K562 (cell line): ENCODE measurements at regions not wholly inside any gene's neighbourhood (a gene's known extent, or its start where the extent isn't known, plus 50 kb on each side); places are given as distances from the start of the nearest gene placed in this dataset.

Experiments
- ATAC-seq: fragments of 200-7000 bp; cut with Tn5 transposase; 3 replicates; pipeline ENCODE4 v1.9.1; 2020; ENCODE audit warnings: moderate library complexity
- BruUV-seq: library from RNA; stranded (reverse); fragments of 400-500 nt; replicated peaks from 2 replicates; lab custom pipeline; 2021; lab: Mats Ljungman, UMichigan
- CTCF ChIA-PET: fragments of 300-600 bp; formaldehyde crosslinking; extraction: SDS; loops from one replicate; lab custom pipeline; 2021; ENCODE audit warnings: low intra/inter-chr PET ratio; lab: Yijun Ruan, JAX
- POLR2A ChIA-PET: fragments of 300-600, 350-650 bp; sonication (Branson Sonifier 250); formaldehyde crosslinking; extraction: SDS; loops from one replicate; lab custom pipeline; 2021; ENCODE audit warnings: antibody characterized with exemption, inconsistent platforms; lab: Yijun Ruan, JAX
- DNase-seq, 4 experiments: peaks; one replicate each; pipeline versions ENCODE4 v3.0.0 to v3.0.0-alpha.2; 2011 to 2018; ENCODE audit warnings: low spot score in 3 of 4, mixed read lengths in 3 of 4; ENCODE audit errors: extremely low read depth in 1 of 4
- FAIRE-seq: peaks from 2 replicates; lab custom pipeline; 2011; peaks lifted over from hg19 to GRCh38; lab: Jason Lieb, UNC
- H2AFZ ChIP-seq: 2 replicates; pipeline ENCODE4 v1.6.0; 2011; ENCODE audit warnings: low read depth, low read length, control low read depth, inconsistent platforms
- H3K27ac ChIP-seq: fragments of 200-600 bp; 3 replicates; pipeline ENCODE4 v1.8.0; 2011; ENCODE audit warnings: low read depth, mild to moderate bottlenecking, control low read depth, inconsistent platforms, low read length, moderate library complexity, mixed read lengths; ENCODE audit errors: extremely low read depth
- H3K27me3 ChIP-seq, 2 experiments: fragments of 300-600 bp in 1 of 2; 2 replicates in 1 of 2; 3 replicates in 1 of 2; pipeline versions ENCODE4 v1.6.0 to v1.8.0; 2011; ENCODE audit warnings: inconsistent platforms in 2 of 2, low read length in 2 of 2, mild to moderate bottlenecking in 1 of 2, mixed read lengths in 1 of 2, moderate library complexity in 1 of 2; ENCODE audit not compliant: control insufficient read depth in 2 of 2, insufficient read depth in 2 of 2
- H3K36me3 ChIP-seq: fragments of 300-600 bp; 3 replicates; pipeline ENCODE4 v1.8.0; 2011; ENCODE audit warnings: mild to moderate bottlenecking, low read length, inconsistent platforms; ENCODE audit not compliant: control insufficient read depth, insufficient read depth
- H3K4me1 ChIP-seq, 2 experiments: fragments of 200-600 bp in 1 of 2; replicated peaks in 1 of 2; 2 replicates in 1 of 2; 3 replicates in 1 of 2; pipeline versions ENCODE4 v1.5.1 to v1.8.0; 2011; ENCODE audit warnings: inconsistent platforms in 2 of 2, low read length in 2 of 2, mild to moderate bottlenecking in 1 of 2, mixed read lengths in 1 of 2, moderate library complexity in 1 of 2; ENCODE audit not compliant: control insufficient read depth in 2 of 2, insufficient read depth in 2 of 2
- H3K4me2 ChIP-seq: 2 replicates; pipeline ENCODE4 v1.6.1; 2011; ENCODE audit warnings: low read length, control low read depth, inconsistent platforms, mixed read lengths; ENCODE audit not compliant: insufficient read depth
- H3K4me3 ChIP-seq: fragments of 200-600 bp; sonication (generic), shearing (Covaris generic); 2 replicates; pipeline ENCODE4 v1.5.1; 2016; ENCODE audit warnings: control low read depth, inconsistent platforms
- H3K79me2 ChIP-seq: fragments of 200-600 bp; 3 replicates; pipeline ENCODE4 v1.8.0; 2011; ENCODE audit warnings: low read length, inconsistent platforms; ENCODE audit not compliant: control insufficient read depth, insufficient read depth
- H3K9ac ChIP-seq, 2 experiments: 2 replicates each; pipeline versions ENCODE4 v1.6.0 to v1.6.1; 2011; ENCODE audit warnings: low read depth in 2 of 2, low read length in 2 of 2, control low read depth in 1 of 2, inconsistent platforms in 1 of 2, mild to moderate bottlenecking in 1 of 2, mixed read lengths in 1 of 2; ENCODE audit not compliant: insufficient read depth in 1 of 2
- H3K9me1 ChIP-seq: one replicate; pipeline ENCODE4 v1.6.0; 2011; ENCODE audit warnings: inconsistent platforms, mild to moderate bottlenecking, low read length, moderate library complexity; ENCODE audit not compliant: control insufficient read depth, insufficient read depth
- H3K9me3 ChIP-seq: replicated peaks from 2 replicates; pipeline ENCODE4 v1.5.1; 2011; ENCODE audit warnings: low read depth, low read length, inconsistent platforms; ENCODE audit not compliant: control insufficient read depth, insufficient read depth
- H4K20me1 ChIP-seq: replicated peaks from 2 replicates; pipeline ENCODE4 v1.6.1; 2011; ENCODE audit warnings: low read length, inconsistent platforms, mixed read lengths; ENCODE audit not compliant: control insufficient read depth, insufficient read depth
- HINFP ChIP-seq: fragments of 450-650 bp; conservative IDR thresholded peaks from 2 replicates; pipeline ENCODE4 v1.6.1; 2016; ENCODE audit warnings: missing genetic modification characterization, low read depth, mild to moderate bottlenecking, control low read depth, missing compliant biosample characterization
- HIVEP1 ChIP-seq: fragments of 250-450 bp; sonication (Bioruptor Pico); IDR thresholded peaks from 2 replicates; pipeline ENCODE4 v1.4.0; 2020; ENCODE audit warnings: mild to moderate bottlenecking
- SREBF1 ChIP-seq: fragments of 150-350 bp; IDR thresholded peaks from 2 replicates; pipeline ENCODE4 v1.6.1; 2014; ENCODE audit warnings: antibody characterized with exemption, low read depth, low read length, borderline replicate concordance
- YBX1 ChIP-seq: fragments of 450-650 bp; IDR thresholded peaks from 2 replicates; pipeline ENCODE4 v1.7.1; 2016; ENCODE audit warnings: mild to moderate bottlenecking
- ZNF197 ChIP-seq: fragments of 200-800 bp; sonication (Bioruptor generic); IDR thresholded peaks from 2 replicates; pipeline ENCODE4 v1.6.1; 2016; ENCODE audit warnings: low read depth, missing genetic modification characterization, missing compliant biosample characterization
- WGBS: fragments of 100-300 bp; shearing (Covaris generic); methylation state at CpG from one replicate; pipeline ENCODE4 v1.1.6; 2016; ENCODE audit warnings: low coverage, mixed read lengths; ENCODE audit not compliant: insufficient coverage; ENCODE audit errors: missing lambda C conversion rate; 5-methylcytosine and 5-hydroxymethylcytosine counted together
- in situ Hi-C: fragments of 300-500 bp; cut with MboI; formaldehyde crosslinking; loops from 4 replicates; pipeline ENCODE4 v1.15.0; 2018; ENCODE audit warnings: inconsistent platforms, mixed read lengths
- intact Hi-C: fragments of 100-400 bp; cut with micrococcal nuclease; formaldehyde crosslinking; loops from 2 replicates; pipeline ENCODE4 v1.14.2; 2022

- no peak for TF ChIP-seq HINFP (tag)
- no peak for TF ChIP-seq HIVEP1
- no peak for TF ChIP-seq YBX1
Measured at GRCh38 chr1:244183037-244183436, 132.0 kb downstream of the ZBTB18 start (continued).

- FAIRE-seq, result no peak
- no peaks in the 10 kb centered on the region for H3K79me2 ChIP-seq
- BruUV-seq, result no TSS peak
- H4K20me1 ChIP-seq, result no peaks in the 10 kb centered on the region
- H3K4me1 ChIP-seq, result peaks cover 0 to 2% of the 10 kb centered on the region in 2 experiments; a peak in 1 of 5 replicates
- WGBS, result 2% methylated on average over 10 of the region's 10 CpGs
- DNase-seq, result no peak
- H3K9me1 ChIP-seq, result no peaks in the 10 kb centered on the region
- no peak for TF ChIP-seq SREBF1
- no peak for TF ChIP-seq ZNF197 (CRISPR knock-in tag)
- H3K27me3 ChIP-seq, result peaks cover 34 to 58% of the 10 kb centered on the region in 2 experiments
- no peaks in the 10 kb centered on the region for H3K36me3 ChIP-seq
- H2AFZ ChIP-seq, result no peak overlapping the region
- in situ Hi-C loops, result no loop called here
- no peak overlapping the region for H3K4me2 ChIP-seq
- ChIA-PET CTCF (no interaction called here), POLR2A (no interaction called here)
- no peaks in the 10 kb centered on the region for H3K9me3 ChIP-seq
- intact Hi-C loops, result no loop called here
- no peak overlapping the region for H3K9ac ChIP-seq
- peak; percentile 45; the same call in 2 of the 3 replicates for ATAC-seq
- no peak overlapping the region for H3K27ac ChIP-seq
- H3K4me3 ChIP-seq, result no peak overlapping the region
Measured at GRCh38 chr1:244186372-244186771, 135.3 kb downstream of the ZBTB18 start.
